SK-N-SH (cell line): ENCODE measurements at regions not wholly inside any gene's neighbourhood (a gene's known extent, or its start where the extent isn't known, plus 50 kb on each side); places are given as distances from the start of the nearest gene placed in this dataset.

ENCODE experiments used
- ELF1 ChIP-seq: IDR thresholded peaks from 2 replicates; pipeline ENCODE4 v1.4.0; 2012
- EP300 ChIP-seq, 2 experiments: IDR thresholded peaks; 2 replicates each; pipeline versions ENCODE4 v1.4.0 to v1.6.1; 2012; ENCODE audit warnings: borderline replicate concordance in 1 of 2, low read depth in 1 of 2, low read length in 1 of 2
- POLR2AphosphoS5 ChIP-seq: IDR thresholded peaks from 2 replicates; pipeline ENCODE4 v1.6.1; 2012; ENCODE audit warnings: low read depth, low read length
- SIN3A ChIP-seq: IDR thresholded peaks from 2 replicates; pipeline ENCODE4 v1.6.1; 2012; ENCODE audit warnings: low read depth, mild to moderate bottlenecking, low read length, moderate library complexity, borderline replicate concordance
- SMC3 ChIP-seq: IDR thresholded peaks from 2 replicates; pipeline ENCODE4 v1.6.1; 2012; ENCODE audit warnings: low read depth, low read length, improper control_type of control experiment
- TAF1 ChIP-seq: IDR thresholded peaks from 2 replicates; pipeline ENCODE4 v1.6.1; 2012; ENCODE audit warnings: low read depth, mild to moderate bottlenecking, low read length, moderate library complexity, borderline replicate concordance
- TCF12 ChIP-seq: IDR thresholded peaks from 2 replicates; pipeline ENCODE4 v1.4.0; 2012
- TF ChIP-seq, protein P1 (sequence below): fragments of 200-600 bp; sonication (generic); IDR thresholded peaks from 2 replicates; pipeline ENCODE4 v1.6.1; 2017; ENCODE audit warnings: antibody characterized with exemption, mild to moderate bottlenecking, moderate library complexity
- TF ChIP-seq, protein P2 (sequence below): IDR thresholded peaks from 2 replicates; pipeline ENCODE4 v1.6.1; 2012; ENCODE audit warnings: mild to moderate bottlenecking, low read depth, low read length, moderate library complexity
- TF ChIP-seq, protein P3 (sequence below): IDR thresholded peaks from 2 replicates; pipeline ENCODE4 v1.4.0; 2012; ENCODE audit warnings: low read depth, borderline replicate concordance

DNA sequence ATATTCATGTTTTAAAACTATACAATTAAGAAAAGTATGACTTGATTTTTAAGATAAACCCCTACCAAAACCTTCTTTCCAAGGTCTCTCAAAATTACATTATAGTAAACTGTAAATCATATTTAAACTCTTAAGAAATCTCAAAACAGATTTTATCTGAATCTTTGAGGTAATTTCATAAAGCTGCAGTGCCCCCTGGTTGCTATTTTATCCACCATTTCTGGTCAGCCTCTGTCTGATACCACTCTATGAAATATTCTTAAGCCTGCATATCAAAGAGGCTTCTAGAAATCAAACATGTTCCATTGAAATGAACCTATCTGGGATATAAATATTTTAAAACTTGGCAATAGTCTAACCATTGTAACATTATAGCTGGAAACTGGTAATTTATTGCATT lies 317.3 kb downstream of the COL11A1 start:
- TF ChIP-seq, protein P1, sequence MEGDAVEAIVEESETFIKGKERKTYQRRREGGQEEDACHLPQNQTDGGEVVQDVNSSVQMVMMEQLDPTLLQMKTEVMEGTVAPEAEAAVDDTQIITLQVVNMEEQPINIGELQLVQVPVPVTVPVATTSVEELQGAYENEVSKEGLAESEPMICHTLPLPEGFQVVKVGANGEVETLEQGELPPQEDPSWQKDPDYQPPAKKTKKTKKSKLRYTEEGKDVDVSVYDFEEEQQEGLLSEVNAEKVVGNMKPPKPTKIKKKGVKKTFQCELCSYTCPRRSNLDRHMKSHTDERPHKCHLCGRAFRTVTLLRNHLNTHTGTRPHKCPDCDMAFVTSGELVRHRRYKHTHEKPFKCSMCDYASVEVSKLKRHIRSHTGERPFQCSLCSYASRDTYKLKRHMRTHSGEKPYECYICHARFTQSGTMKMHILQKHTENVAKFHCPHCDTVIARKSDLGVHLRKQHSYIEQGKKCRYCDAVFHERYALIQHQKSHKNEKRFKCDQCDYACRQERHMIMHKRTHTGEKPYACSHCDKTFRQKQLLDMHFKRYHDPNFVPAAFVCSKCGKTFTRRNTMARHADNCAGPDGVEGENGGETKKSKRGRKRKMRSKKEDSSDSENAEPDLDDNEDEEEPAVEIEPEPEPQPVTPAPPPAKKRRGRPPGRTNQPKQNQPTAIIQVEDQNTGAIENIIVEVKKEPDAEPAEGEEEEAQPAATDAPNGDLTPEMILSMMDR, result peak; percentile 43
- TF ChIP-seq SIN3A (no peak), EP300 (IDR thresholded peaks at IDR 0.05; ENCODE audit: borderline replicate concordance in 1 of 2, low read depth in 1 of 2, low read length in 1 of 2) (no peak; a peak in 1 of 4 replicates), SMC3 (peak; percentile 21; the same call in 1 of the 2 replicates), POLR2AphosphoS5 (no peak), TAF1 (no peak), TCF12 (no peak), ELF1 (no peak)
- TF ChIP-seq, protein P2, sequence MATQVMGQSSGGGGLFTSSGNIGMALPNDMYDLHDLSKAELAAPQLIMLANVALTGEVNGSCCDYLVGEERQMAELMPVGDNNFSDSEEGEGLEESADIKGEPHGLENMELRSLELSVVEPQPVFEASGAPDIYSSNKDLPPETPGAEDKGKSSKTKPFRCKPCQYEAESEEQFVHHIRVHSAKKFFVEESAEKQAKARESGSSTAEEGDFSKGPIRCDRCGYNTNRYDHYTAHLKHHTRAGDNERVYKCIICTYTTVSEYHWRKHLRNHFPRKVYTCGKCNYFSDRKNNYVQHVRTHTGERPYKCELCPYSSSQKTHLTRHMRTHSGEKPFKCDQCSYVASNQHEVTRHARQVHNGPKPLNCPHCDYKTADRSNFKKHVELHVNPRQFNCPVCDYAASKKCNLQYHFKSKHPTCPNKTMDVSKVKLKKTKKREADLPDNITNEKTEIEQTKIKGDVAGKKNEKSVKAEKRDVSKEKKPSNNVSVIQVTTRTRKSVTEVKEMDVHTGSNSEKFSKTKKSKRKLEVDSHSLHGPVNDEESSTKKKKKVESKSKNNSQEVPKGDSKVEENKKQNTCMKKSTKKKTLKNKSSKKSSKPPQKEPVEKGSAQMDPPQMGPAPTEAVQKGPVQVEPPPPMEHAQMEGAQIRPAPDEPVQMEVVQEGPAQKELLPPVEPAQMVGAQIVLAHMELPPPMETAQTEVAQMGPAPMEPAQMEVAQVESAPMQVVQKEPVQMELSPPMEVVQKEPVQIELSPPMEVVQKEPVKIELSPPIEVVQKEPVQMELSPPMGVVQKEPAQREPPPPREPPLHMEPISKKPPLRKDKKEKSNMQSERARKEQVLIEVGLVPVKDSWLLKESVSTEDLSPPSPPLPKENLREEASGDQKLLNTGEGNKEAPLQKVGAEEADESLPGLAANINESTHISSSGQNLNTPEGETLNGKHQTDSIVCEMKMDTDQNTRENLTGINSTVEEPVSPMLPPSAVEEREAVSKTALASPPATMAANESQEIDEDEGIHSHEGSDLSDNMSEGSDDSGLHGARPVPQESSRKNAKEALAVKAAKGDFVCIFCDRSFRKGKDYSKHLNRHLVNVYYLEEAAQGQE, result no peak
- TF ChIP-seq, protein P3, sequence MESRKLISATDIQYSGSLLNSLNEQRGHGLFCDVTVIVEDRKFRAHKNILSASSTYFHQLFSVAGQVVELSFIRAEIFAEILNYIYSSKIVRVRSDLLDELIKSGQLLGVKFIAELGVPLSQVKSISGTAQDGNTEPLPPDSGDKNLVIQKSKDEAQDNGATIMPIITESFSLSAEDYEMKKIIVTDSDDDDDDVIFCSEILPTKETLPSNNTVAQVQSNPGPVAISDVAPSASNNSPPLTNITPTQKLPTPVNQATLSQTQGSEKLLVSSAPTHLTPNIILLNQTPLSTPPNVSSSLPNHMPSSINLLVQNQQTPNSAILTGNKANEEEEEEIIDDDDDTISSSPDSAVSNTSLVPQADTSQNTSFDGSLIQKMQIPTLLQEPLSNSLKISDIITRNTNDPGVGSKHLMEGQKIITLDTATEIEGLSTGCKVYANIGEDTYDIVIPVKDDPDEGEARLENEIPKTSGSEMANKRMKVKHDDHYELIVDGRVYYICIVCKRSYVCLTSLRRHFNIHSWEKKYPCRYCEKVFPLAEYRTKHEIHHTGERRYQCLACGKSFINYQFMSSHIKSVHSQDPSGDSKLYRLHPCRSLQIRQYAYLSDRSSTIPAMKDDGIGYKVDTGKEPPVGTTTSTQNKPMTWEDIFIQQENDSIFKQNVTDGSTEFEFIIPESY, result no peak
